Peyer's patch (tissue), 4 donors: ENCODE measurements at regions not wholly inside any gene's neighbourhood (a gene's known extent, or its start where the extent isn't known, plus 50 kb on each side); places are given as distances from the start of the nearest gene placed in this dataset.
A peak's percentile ranks its signal among the peaks of the same experiment; 100 is the strongest.

Experiments
- DNase-seq, 3 donors: peaks; one replicate each; pipeline ENCODE4 v3.0.0-alpha.2; 2017 to 2019
- H3K27ac ChIP-seq, 4 donors: fragments of 200-600 bp; sonication (generic); one replicate each; pipeline ENCODE4 v1.5.1; 2016 to 2019
- H3K27me3 ChIP-seq, 2 donors: fragments of 200-600 bp; sonication (generic); one replicate each; pipeline ENCODE4 v1.5.1; 2019
- H3K36me3 ChIP-seq, 3 donors: fragments of 200-600 bp; sonication (generic); one replicate each; pipeline ENCODE4 v1.5.1; 2016 to 2019
- H3K4me1 ChIP-seq, 4 donors: fragments of 200-600 bp; sonication (generic); one replicate each; pipeline ENCODE4 v1.5.1; 2016 to 2019
- H3K4me3 ChIP-seq, 4 donors: fragments of 200-600 bp; sonication (generic); 1 replicate in 3 of 4; 2 replicates in 1 of 4; pipeline ENCODE4 v1.5.1; 2016 to 2019; ENCODE audit warnings: mild to moderate bottlenecking in 1 of 4
- H3K9me3 ChIP-seq, 4 donors: fragments of 200-600 bp; sonication (generic); one replicate each; pipeline ENCODE4 v1.5.1; 2016 to 2019; ENCODE audit warnings: mild to moderate bottlenecking in 1 of 4
- POLR2A ChIP-seq, 2 donors: fragments of 450-650 bp; IDR thresholded peaks; one replicate each; pipeline ENCODE4 v1.5.1; 2017; ENCODE audit warnings: antibody characterized with exemption in 2 of 2, mild to moderate bottlenecking in 2 of 2, moderate library complexity in 2 of 2
- TF ChIP-seq, protein P1 (sequence below), 6 experiments: fragments of 450-650 bp in 4 of 6; fragments of 200-600 bp in 2 of 6; sonication (generic) in 1 of 6; IDR thresholded peaks; one replicate each; pipeline ENCODE4 v1.5.1; 2017 to 2019; ENCODE audit warnings: antibody characterized with exemption in 6 of 6, mild to moderate bottlenecking in 3 of 6, moderate library complexity in 1 of 6

DNA sequence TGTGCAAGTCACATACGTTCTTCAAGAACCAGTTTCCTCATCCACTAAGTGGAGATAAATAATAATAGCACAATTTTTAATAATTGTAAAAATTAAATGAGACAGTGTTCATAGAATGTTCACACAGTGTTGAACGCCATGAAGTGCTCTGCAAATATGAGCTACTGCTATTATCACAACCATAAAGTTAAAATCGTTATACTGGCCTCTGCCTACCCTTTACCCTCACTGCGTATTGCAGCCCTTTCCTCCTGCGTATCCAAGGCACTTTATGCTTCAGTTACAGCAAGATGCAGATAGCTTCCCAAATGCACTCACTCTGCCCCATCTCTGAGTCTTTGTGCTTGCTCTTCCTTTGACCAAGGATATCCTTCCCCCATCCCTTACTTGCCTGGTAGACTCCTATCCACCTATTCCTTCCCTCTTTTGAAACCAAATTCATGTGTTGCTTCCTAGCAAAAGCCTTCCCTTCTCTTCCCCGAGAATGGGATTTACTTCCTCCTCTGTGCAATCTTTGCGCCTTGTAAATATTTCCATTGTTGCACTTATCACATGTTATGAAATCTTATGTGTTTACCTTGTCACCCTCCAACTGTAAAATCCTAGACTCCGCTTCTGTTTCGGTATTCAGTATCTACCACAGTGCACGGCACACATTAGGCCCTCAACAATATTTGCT is 196.9 kb downstream of the ADAMTS15 start:
- no peaks in the 10 kb centered on the region for H3K27me3 ChIP-seq
- no peak overlapping the region for H3K27ac ChIP-seq
- no peak overlapping the region for H3K4me3 ChIP-seq
- no peak for DNase-seq
- peaks cover 0 to 19% (median 0%) of the 10 kb centered on the region in 4 donors for H3K4me1 ChIP-seq
- H3K9me3 ChIP-seq = no peaks in the 10 kb centered on the region
- no peak for TF ChIP-seq POLR2A (IDR thresholded peaks at IDR 0.05)
- TF ChIP-seq, protein P1, sequence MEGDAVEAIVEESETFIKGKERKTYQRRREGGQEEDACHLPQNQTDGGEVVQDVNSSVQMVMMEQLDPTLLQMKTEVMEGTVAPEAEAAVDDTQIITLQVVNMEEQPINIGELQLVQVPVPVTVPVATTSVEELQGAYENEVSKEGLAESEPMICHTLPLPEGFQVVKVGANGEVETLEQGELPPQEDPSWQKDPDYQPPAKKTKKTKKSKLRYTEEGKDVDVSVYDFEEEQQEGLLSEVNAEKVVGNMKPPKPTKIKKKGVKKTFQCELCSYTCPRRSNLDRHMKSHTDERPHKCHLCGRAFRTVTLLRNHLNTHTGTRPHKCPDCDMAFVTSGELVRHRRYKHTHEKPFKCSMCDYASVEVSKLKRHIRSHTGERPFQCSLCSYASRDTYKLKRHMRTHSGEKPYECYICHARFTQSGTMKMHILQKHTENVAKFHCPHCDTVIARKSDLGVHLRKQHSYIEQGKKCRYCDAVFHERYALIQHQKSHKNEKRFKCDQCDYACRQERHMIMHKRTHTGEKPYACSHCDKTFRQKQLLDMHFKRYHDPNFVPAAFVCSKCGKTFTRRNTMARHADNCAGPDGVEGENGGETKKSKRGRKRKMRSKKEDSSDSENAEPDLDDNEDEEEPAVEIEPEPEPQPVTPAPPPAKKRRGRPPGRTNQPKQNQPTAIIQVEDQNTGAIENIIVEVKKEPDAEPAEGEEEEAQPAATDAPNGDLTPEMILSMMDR (IDR thresholded peaks at IDR 0.05) = no peak
- H3K36me3 ChIP-seq = no peaks in the 10 kb centered on the region

DNA sequence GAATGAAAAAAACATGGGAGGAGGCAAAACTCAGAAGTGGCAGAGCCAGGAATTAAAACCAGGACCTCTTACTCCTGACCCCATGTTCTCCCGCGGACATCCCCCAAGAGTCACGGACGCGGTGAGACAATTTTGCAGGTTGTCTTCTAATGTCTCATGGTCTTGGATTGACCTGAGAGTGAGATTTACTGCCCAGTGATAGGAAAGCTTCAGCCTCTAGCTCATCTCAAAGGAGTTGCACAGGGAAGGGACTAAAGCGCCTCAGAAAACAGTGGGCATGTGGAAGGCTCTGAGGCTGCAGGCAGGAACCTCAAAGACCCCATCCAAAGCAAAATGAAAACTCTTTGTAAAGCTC is 197.4 kb downstream of the ADAMTS15 start:
- Histone ChIP-seq H3K27ac (no peak overlapping the region), H3K4me1 (peaks cover 0 to 19% (median 0%) of the 10 kb centered on the region in 4 donors), H3K36me3 (no peaks in the 10 kb centered on the region), H3K27me3 (no peaks in the 10 kb centered on the region), H3K4me3 (no peak overlapping the region), H3K9me3 (no peaks in the 10 kb centered on the region)
- no peak for DNase-seq
- TF ChIP-seq POLR2A (IDR thresholded peaks at IDR 0.05) = no peak
- TF ChIP-seq, protein P1 (IDR thresholded peaks at IDR 0.05) = no peak

DNA sequence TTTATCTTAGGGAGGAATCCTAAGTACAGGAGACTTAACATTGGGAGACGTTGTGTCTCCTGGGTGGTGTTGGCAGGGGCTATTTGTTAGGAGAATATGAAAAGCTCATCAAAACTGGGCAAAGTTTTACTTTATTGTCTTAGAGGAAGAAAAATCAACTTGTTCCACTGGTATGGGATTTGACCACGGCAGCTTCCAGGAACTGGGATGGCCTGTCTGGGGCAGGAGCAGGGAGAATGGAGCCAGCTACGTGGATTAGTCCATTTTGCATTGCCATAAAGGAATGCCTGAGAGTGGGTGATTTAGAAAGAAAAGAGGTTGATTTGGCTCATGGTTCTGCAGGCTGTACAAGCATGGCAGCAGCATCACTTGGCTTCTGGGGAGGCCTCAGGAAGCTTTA is 198.4 kb downstream of the ADAMTS15 start:
- H3K4me1 ChIP-seq = peaks cover 0 to 19% (median 0%) of the 10 kb centered on the region in 4 donors
- H3K27ac ChIP-seq = no peak overlapping the region
- no peaks in the 10 kb centered on the region for H3K9me3 ChIP-seq
- DNase-seq = no peak
- no peaks in the 10 kb centered on the region for H3K36me3 ChIP-seq
- no peak overlapping the region for H3K4me3 ChIP-seq
- TF ChIP-seq, protein P1 (IDR thresholded peaks at IDR 0.05) = no peak
- TF ChIP-seq POLR2A (IDR thresholded peaks at IDR 0.05) = no peak
- H3K27me3 ChIP-seq = no peaks in the 10 kb centered on the region

DNA sequence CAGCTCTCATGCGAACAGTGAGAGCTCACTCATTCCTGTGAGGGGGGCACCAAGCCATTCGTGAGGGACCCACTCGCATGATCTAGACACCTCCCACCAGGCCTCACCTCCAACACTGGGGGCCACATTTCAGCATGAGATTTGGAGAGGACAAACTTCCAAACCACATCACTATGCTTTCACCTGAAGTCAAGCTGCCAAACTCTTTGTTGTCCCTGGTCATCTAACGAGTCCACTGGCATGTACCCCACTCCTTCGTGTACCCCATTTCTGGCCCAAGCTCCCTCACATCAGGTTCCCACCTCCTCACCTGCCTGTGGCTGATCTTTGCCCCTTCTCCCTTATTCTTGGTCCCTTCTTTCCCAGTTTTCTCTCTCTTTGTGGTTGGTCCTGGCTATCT is 198.9 kb downstream of the ADAMTS15 start:
- TF ChIP-seq POLR2A (IDR thresholded peaks at IDR 0.05) = no peak
- TF ChIP-seq, protein P1 (IDR thresholded peaks at IDR 0.05) = no peak
- Histone ChIP-seq H3K4me3 (no peak overlapping the region), H3K4me1 (peaks cover 0 to 19% (median 0%) of the 10 kb centered on the region in 4 donors), H3K9me3 (no peaks in the 10 kb centered on the region), H3K36me3 (no peaks in the 10 kb centered on the region), H3K27ac (no peak overlapping the region), H3K27me3 (no peaks in the 10 kb centered on the region)
- no peak for DNase-seq

DNA sequence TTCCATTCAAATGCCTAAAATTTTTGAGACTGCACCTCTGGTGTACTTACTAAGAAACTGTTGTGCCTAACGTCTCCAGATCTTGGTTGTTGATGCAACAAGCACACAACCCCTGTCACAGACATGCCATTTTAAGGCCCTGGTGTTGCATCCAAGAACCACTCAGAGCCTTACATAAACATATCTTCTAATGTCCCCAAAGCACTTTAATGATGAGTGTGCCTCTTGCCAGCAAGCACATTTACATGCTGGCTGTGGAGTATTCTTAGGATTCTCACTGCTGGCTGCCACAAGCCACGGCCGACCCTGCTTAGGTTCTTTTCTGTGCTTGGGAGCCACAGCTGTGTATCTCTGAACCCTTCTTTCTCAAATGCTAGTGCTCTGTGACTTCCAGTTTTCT is 201.4 kb downstream of the ADAMTS15 start:
- no peaks in the 10 kb centered on the region for H3K36me3 ChIP-seq
- peaks cover 0 to 24% (median 0%) of the 10 kb centered on the region in 4 donors for H3K4me1 ChIP-seq
- H3K4me3 ChIP-seq = no peak overlapping the region
- H3K9me3 ChIP-seq = no peaks in the 10 kb centered on the region
- no peak for DNase-seq
- H3K27ac ChIP-seq = peak overlapping the region in 3 of 4 donors; percentile 17 to 35 (median 27)
- H3K27me3 ChIP-seq = no peaks in the 10 kb centered on the region
- no peak for TF ChIP-seq POLR2A (IDR thresholded peaks at IDR 0.05)
- TF ChIP-seq, protein P1 (IDR thresholded peaks at IDR 0.05) = no peak
